ENCODE measurements at regions not wholly inside any gene's neighbourhood (a gene's known extent, or its start where the extent isn't known, plus 50 kb on each side); places are given as distances from the start of the nearest gene placed in this dataset.
A peak's percentile ranks its signal among the peaks of the same experiment; 100 is the strongest.
"Not testable (repeated sequence)": the region's sequence is repeated elsewhere in the genome, so short reads cannot be mapped to it uniquely, and the experiment has no call there.

DNA sequence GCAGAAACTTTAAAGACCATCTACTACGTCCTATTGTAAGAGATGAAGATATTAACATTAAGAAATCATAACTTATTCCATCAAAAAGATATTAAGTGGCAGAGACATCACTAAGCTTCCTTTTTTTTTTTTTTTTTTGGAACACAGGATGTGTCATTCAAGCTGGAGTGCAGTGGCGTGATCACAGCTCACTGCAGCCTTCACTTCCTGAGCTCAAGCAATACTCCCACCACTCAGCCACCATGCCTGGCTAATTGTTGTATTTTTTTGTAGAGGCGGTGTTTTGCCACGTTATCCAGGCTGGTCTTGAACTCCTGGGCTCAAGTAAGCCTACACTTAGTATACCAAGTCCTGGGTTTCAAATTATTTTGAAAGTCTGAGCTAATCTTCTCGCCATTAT lies 169.7 kb upstream of the KCTD7 start:
- DNase-seq: not testable (repeated sequence)

GRCh38 chr7:66459783-66460413 lies 168.8 kb upstream of the KCTD7 start:
- DNase-seq: peak; percentile 77

DNA sequence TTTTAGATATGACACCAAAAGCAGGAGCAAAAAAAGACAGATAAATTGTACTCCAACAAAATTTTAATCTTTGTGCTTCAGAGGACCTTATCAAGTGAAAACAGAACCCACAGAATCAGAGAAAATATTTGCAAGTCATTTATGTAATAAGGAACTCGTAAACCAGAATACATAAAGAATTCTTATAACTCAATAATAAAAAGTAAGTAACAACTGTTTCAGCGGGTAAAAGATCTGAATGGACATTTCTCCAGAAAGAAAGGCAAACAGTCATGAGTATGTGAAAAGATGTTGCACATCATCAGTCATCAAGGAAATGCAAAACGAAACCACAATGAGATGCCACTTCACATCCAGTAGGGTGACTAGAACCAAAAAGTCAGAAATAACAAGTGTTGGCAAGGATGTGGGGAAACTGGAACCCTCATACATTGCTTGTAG lies 167.7 kb upstream of the KCTD7 start:
- DNase-seq: peak; percentile 85

- not testable (repeated sequence) for DNase-seq
These were observed 167.3 kb upstream of the KCTD7 start for GRCh38 chr7:66461397-66461796.

- DNase-seq: not testable (repeated sequence)
These were observed 165.8 kb upstream of the KCTD7 start for GRCh38 chr7:66462831-66463230.

DNA sequence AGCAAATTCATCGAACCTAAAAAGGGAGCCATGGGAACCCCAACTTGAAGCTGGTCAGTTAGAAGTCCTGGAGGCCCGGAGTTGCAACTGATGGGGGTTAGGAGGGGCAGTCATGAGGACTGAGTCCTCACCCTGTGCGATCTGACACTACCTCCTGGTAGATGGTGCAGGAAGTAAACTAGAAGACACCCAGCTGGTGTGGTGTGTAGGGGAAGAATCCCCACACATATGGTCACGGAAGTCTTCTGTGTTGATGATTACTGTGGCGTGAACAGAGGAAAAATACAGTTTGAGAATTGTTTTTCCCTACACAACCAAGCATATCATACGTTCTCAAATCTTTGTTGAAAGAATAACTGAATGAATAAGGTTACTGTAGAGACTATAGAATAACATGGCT lies 164.6 kb upstream of the KCTD7 start:
- no peak for DNase-seq

- no peak for DNase-seq
These were observed 162.5 kb upstream of the KCTD7 start for GRCh38 chr7:66466081-66466600.

- DNase-seq: no peak
These were observed 160.8 kb upstream of the KCTD7 start for GRCh38 chr7:66467887-66468286.

GRCh38 chr7:66473064-66473463 lies 155.6 kb upstream of the KCTD7 start:
- not testable (repeated sequence) for DNase-seq

DNA sequence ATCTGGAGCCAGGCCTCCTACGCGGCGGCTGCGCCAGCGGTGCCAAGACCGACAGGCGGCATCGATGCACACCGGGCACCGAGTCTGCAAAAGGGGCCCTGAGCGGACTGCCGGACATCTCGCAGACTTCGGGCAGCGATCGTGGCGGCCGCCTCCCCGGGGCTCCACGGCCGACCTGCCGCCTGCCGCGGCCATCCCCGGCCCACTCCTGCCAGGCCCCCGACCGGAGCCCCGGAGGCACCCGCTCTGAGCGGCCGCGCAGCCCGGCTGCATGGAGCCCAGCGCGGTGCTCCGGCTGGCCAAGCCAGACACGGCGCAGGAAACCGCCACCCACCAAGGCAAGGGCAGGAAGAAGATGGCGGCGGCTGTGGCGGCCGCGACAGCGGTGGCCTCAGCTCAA lies 154.2 kb upstream of the KCTD7 start:
- no peak for DNase-seq

GRCh38 chr7:66476056-66476455 lies 152.6 kb upstream of the KCTD7 start:
- not testable (repeated sequence) for DNase-seq

GRCh38 chr7:66477822-66478397 lies 150.8 kb upstream of the KCTD7 start:
- not testable (repeated sequence) for DNase-seq

- not testable (repeated sequence) for DNase-seq
These were observed 147.5 kb upstream of the KCTD7 start for GRCh38 chr7:66481229-66481628.

DNA sequence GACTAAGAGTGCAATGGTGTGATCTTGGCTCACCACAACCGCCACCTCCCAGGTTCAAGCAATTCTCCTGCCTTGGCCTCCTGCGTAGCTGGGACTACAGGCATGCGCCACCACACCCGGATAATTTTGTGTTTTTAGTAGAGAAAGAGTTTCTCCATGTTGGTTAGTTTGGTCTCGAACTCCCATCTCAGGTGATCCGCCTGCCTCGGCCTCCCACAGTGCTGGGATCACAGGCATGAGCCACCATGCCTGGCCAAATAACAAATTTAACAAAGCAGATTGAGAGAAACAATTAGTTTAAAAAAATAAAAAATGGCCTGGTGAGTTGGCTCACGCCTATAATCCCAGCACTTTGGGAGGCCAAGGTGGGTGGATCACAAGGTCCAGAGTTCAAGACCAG lies 139.6 kb upstream of the KCTD7 start:
- not testable (repeated sequence) for DNase-seq

- DNase-seq: not testable (repeated sequence)
These were observed 138.9 kb upstream of the KCTD7 start for GRCh38 chr7:66489741-66490140.

DNA sequence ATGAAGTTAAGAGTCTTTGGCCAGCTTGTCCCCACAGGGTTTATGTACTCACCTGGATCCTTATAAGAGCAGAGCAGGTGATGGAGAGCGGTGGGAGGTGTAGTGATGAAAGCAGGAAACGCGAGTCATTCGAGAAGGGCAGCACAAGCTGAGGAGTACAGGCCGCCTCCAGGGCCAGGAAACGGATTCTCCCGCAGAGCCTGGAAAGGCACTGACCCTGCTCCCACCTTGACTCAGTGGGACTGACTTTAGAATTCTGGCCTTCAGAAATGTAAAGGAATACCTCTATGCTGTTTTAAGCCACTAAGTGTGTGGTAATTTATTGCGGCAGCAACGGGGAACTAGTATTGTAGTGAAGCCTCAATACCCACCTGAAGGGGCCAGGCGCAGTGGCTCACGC lies 137.7 kb upstream of the KCTD7 start:
- DNase-seq: not testable (repeated sequence)

DNA sequence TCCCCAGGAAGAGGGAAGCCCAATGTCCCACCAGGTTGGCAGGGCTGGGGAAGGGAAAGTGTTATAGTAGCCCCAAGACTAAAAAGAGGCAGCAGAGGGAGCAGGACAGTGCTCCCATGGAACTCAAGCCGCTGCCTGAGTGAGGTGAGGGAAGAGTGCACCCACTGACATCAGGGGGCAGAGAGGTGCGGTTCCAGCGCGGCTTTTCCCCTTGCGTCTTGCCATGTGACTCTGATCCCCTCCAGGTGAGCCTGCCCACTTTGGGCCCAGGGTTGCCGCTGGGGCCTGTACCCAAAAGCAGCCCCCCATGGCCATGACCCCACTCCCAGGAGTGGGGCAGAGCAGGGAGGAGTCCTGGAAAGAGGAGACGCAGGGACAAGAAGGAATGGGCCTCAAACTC lies 136.3 kb upstream of the KCTD7 start:
- DNase-seq: peak; percentile 6

DNA sequence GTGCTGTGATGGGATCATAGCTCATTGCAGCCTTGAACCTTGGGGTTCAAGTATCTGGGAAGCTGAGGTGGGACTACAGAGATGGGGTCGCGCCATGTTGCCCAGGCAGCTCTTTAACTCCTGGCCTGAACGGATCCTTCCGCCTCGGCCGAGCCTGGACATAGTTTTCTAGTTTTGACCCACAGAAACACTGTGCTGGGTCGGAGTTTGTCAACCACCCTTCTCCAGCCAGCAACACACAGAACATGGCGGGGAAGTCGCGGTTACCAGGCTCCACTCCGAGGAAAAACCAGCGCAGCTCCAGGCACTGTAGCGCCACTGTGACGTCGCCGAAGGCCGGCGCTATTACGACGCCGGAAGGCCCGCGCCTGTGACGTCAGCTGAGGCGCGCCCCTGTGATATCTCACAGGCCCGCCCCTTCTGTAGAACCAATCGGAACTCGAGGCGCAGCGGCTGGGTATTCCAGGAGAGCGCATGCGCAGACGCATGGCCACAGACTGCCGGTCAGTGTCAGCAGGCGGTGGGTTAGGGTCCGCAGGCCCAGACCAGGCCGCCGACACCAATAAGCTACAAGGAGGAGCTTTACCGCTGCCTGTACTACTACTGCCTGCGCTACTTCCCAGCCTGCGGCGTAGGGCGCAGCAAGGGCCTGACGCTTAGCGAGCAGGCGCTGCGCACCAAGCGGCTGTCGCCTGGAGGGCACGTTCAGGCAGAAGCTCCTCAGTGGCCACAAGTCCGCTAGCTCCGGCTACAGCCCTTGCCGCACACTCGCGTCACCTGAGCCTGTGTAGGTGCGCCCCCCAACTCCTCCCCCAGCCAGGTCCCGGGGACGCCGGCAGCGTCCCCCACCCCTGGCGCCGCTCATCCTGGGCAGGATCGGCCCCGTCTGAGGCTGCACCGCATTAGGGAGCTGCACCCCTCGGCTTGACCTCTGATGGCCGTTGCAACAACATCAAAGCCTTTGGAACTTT lies 135.2 kb upstream of the KCTD7 start:
- DNase-seq: peak; percentile 97

GRCh38 chr7:66497346-66497745 lies 131.3 kb upstream of the KCTD7 start:
- no peak for DNase-seq

DNA sequence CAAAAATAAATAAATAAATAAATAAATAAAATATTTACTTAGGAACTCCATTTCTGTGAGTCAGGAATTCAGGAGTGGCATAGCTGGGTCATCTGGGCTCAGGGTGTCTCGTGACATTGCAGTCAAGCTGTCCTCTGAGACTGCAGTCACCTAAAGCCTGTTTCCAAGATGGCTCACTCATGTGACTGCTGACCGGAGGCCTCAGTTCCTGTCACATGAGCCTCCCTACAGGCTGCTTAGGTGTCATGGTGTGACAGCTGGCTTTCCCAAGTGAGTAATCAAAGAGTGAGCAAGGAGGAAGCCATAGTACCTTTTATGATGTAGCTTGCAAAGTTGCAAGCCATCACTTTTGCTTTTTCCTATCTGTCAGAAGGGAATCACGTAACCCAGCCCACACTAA lies 128.6 kb upstream of the KCTD7 start:
- peak; percentile 32 for DNase-seq

- no peak for DNase-seq
These were observed 126.2 kb upstream of the KCTD7 start for GRCh38 chr7:66502230-66503035.

DNA sequence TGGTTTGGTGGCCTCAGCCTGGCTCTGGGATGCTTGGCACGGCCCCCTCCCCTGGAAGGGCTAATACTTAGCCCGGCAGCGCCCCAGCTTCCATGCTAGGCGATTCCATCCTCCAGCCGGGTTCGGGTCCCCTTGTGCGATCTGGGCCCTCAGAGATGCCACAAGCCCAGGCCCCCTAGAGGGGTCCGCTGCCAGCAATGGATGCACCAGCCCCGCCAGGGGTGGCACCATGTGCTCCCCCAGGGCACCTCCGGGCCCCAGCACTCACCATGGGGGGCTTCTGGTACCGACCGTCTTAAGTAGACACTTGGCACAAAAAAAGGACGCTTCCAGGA lies 125.7 kb upstream of the KCTD7 start:
- no peak for DNase-seq

DNA sequence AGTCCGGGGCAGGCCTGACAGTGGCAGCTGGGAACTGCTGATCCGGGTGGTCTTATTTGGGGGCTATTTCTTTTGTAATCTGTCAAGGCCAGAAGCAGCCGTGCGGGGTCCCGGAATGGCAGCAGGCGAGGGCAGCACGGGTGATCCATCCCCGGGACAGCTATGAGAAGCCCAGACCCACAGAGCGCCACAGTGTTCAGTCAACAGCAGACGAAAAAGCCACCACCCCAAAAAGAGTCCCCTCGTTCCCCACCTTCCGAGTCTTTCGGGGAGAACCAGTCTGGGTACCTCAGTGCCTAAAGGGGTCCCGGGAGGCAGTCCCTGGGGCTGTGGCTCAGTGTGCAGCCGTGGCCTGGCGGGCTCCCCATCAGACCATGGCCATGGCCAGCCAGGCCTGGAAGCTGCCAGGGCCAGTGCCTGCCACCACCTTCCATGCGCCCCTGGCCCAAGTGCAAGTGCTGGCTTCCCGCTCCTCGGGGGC lies 125.1 kb upstream of the KCTD7 start:
- DNase-seq: no peak
